CD14-positive monocyte (primary cell): ENCODE measurements at regions not wholly inside any gene's neighbourhood (a gene's known extent, or its start where the extent isn't known, plus 50 kb on each side); places are given as distances from the start of the nearest gene placed in this dataset.

ENCODE experiments used
- DNase-seq, 3 donors: peaks; one replicate each; pipeline ENCODE4 v3.0.0-alpha.2; 2011 to 2022
- H2AFZ ChIP-seq: 2 replicates; pipeline ENCODE4 v1.6.0; 2012; ENCODE audit warnings: mild to moderate bottlenecking, low read depth, low read length, inconsistent platforms; ENCODE audit not compliant: insufficient read depth, poor library complexity, severe bottlenecking
- H3K27ac ChIP-seq, 2 donors: 1 replicate in 1 of 2; 2 replicates in 1 of 2; pipeline ENCODE4 v1.5.1; 2012 to 2013; ENCODE audit warnings: low read length in 2 of 2, control low read depth in 1 of 2, inconsistent platforms in 1 of 2, low read depth in 1 of 2, mild to moderate bottlenecking in 1 of 2
- H3K27me3 ChIP-seq, 2 donors: one replicate each; pipeline versions ENCODE4 v1.6.0 to v1.6.1; 2011 to 2013; ENCODE audit warnings: low read length in 2 of 2; ENCODE audit not compliant: control insufficient read depth in 2 of 2, insufficient read depth in 2 of 2
- H3K36me3 ChIP-seq, 2 donors: replicated peaks in 1 of 2; 1 replicate in 1 of 2; 2 replicates in 1 of 2; pipeline versions ENCODE4 v1.5.1 to v1.6.1; 2012 to 2013; ENCODE audit warnings: low read length in 2 of 2, control low read depth in 1 of 2, inconsistent platforms in 1 of 2, mild to moderate bottlenecking in 1 of 2; ENCODE audit not compliant: insufficient read depth in 2 of 2, control insufficient read depth in 1 of 2
- H3K4me1 ChIP-seq, 2 donors: 1 replicate in 1 of 2; 2 replicates in 1 of 2; pipeline versions ENCODE4 v1.5.1 to v1.6.1; 2012 to 2013; ENCODE audit warnings: low read length in 2 of 2, control low read depth in 1 of 2, inconsistent platforms in 1 of 2, mild to moderate bottlenecking in 1 of 2, moderate library complexity in 1 of 2; ENCODE audit not compliant: insufficient read depth in 2 of 2, control insufficient read depth in 1 of 2
- H3K4me2 ChIP-seq: replicated peaks from 2 replicates; pipeline ENCODE3; 2012; ENCODE audit warnings: low read length, moderate library complexity, mild to moderate bottlenecking; ENCODE audit not compliant: poor library complexity, severe bottlenecking; ENCODE audit errors: extremely low read depth
- H3K4me3 ChIP-seq, 3 experiments: fragments of 200-600 bp in 1 of 3; sonication (generic) in 1 of 3; replicated peaks in 1 of 3; 1 replicate in 2 of 3; 2 replicates in 1 of 3; pipeline ENCODE4 v1.5.1; 2011 to 2013; ENCODE audit warnings: low read length in 3 of 3, mild to moderate bottlenecking in 3 of 3, control low read depth in 2 of 3, low read depth in 2 of 3, inconsistent platforms in 1 of 3, moderate library complexity in 1 of 3
- H3K79me2 ChIP-seq: 2 replicates; pipeline ENCODE4 v1.6.0; 2012; ENCODE audit warnings: mild to moderate bottlenecking, control low read depth, inconsistent platforms, low read length, moderate library complexity; ENCODE audit not compliant: insufficient read depth
- H3K9ac ChIP-seq: 2 replicates; pipeline ENCODE4 v1.6.0; 2017; ENCODE audit warnings: low read length, mild to moderate bottlenecking; ENCODE audit not compliant: insufficient read depth, poor library complexity, severe bottlenecking
- H3K9me3 ChIP-seq, 2 donors: replicated peaks in 1 of 2; 1 replicate in 1 of 2; 2 replicates in 1 of 2; pipeline versions ENCODE4 v1.5.1 to v1.6.1; 2012 to 2013; ENCODE audit warnings: low read length in 2 of 2, control low read depth in 1 of 2; ENCODE audit not compliant: control insufficient read depth in 1 of 2, insufficient read depth in 1 of 2
- H4K20me1 ChIP-seq: 2 replicates; pipeline ENCODE4 v1.6.0; 2012; ENCODE audit warnings: mild to moderate bottlenecking, low read length, control low read depth, moderate library complexity; ENCODE audit not compliant: insufficient read depth
- H3K27ac Mint-ChIP-seq, 7 donors: one replicate each; pipeline ENCODE4 v1.8.0; 2020; ENCODE audit warnings: mild to moderate bottlenecking in 7 of 7, mixed read lengths in 7 of 7, moderate library complexity in 6 of 7, inconsistent platforms in 2 of 7
- H3K27me3 Mint-ChIP-seq, 3 donors: one replicate each; pipeline ENCODE4 v1.8.0; 2021 to 2022; ENCODE audit warnings: low read depth in 3 of 3, mild to moderate bottlenecking in 3 of 3, mixed read lengths in 3 of 3, moderate library complexity in 3 of 3, inconsistent platforms in 1 of 3
- H3K36me3 Mint-ChIP-seq, 2 donors: one replicate each; pipeline ENCODE4 v1.8.0; 2020; ENCODE audit warnings: mixed read lengths in 2 of 2, inconsistent platforms in 1 of 2, mild to moderate bottlenecking in 1 of 2
- H3K4me1 Mint-ChIP-seq: one replicate; pipeline ENCODE4 v1.8.0; 2020; ENCODE audit warnings: mild to moderate bottlenecking, mixed read lengths
- H3K4me3 Mint-ChIP-seq, 2 donors: one replicate each; pipeline ENCODE4 v1.8.0; 2020; ENCODE audit warnings: mild to moderate bottlenecking in 2 of 2, mixed read lengths in 2 of 2, moderate library complexity in 1 of 2
- H3K9me3 Mint-ChIP-seq, 7 donors: one replicate each; pipeline ENCODE4 v1.8.0; 2020 to 2022; ENCODE audit warnings: mixed read lengths in 7 of 7, mild to moderate bottlenecking in 6 of 7, moderate library complexity in 6 of 7, inconsistent platforms in 2 of 7
- WGBS: methylation state at CpG from one replicate; pipeline ENCODE4 v1.1.5; 2013; ENCODE audit warnings: missing lambda C conversion rate; ENCODE audit not compliant: insufficient coverage; 5-methylcytosine and 5-hydroxymethylcytosine counted together
- intact Hi-C, 2 donors: fragments of 100-400 bp; cut with micrococcal nuclease; formaldehyde crosslinking; loops; one replicate each; pipeline versions ENCODE4 v1.15.0 to v1.15.1; 2023
- TF ChIP-seq, protein P1 (sequence below): fragments of 200-600 bp; IDR thresholded peaks from one replicate; pipeline ENCODE4 v1.8.0; 2022; ENCODE audit warnings: antibody characterized with exemption, mild to moderate bottlenecking

DNA sequence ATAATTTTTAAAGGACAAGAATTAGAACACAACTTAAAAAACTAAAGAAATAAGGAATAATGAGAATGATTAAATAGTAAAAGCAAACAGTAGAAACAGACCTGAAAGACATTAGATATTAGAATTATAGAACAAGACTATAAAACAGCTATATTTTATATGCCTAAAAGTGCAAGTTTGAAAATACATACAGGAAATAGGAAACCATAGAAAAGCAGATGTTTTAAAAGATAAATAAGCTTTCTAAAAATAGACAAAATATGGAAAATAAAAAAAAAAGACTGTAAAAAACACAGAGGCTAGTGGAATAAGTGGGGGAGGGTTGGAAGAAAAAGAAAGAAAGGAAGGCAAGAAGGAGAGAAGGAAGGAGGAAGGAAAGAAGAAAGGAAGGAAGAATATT lies 407.3 kb downstream of the IDS start:
- H3K79me2 ChIP-seq: no peaks in the 10 kb centered on the region
- H3K27ac Mint-ChIP-seq: no peak overlapping the region
- H3K9me3 ChIP-seq: no peaks in the 10 kb centered on the region
- no peak overlapping the region for H3K4me3 Mint-ChIP-seq
- H2AFZ ChIP-seq: no peak overlapping the region
- no peak overlapping the region for H3K4me2 ChIP-seq
- no peaks in the 10 kb centered on the region for H3K27me3 ChIP-seq
- no peak overlapping the region for H3K27ac ChIP-seq
- no peaks in the 10 kb centered on the region for H3K4me1 Mint-ChIP-seq
- peaks cover 0 to 2% (median 0%) of the 10 kb centered on the region in 7 donors for H3K9me3 Mint-ChIP-seq
- TF ChIP-seq, protein P1, sequence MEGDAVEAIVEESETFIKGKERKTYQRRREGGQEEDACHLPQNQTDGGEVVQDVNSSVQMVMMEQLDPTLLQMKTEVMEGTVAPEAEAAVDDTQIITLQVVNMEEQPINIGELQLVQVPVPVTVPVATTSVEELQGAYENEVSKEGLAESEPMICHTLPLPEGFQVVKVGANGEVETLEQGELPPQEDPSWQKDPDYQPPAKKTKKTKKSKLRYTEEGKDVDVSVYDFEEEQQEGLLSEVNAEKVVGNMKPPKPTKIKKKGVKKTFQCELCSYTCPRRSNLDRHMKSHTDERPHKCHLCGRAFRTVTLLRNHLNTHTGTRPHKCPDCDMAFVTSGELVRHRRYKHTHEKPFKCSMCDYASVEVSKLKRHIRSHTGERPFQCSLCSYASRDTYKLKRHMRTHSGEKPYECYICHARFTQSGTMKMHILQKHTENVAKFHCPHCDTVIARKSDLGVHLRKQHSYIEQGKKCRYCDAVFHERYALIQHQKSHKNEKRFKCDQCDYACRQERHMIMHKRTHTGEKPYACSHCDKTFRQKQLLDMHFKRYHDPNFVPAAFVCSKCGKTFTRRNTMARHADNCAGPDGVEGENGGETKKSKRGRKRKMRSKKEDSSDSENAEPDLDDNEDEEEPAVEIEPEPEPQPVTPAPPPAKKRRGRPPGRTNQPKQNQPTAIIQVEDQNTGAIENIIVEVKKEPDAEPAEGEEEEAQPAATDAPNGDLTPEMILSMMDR: no peak
- no peaks in the 10 kb centered on the region for H4K20me1 ChIP-seq
- H3K4me3 ChIP-seq: no peak overlapping the region
- no peaks in the 10 kb centered on the region for H3K36me3 ChIP-seq
- H3K9ac ChIP-seq: no peak overlapping the region
- DNase-seq: no peak
- no peaks in the 10 kb centered on the region for H3K4me1 ChIP-seq
- intact Hi-C loops: no loop called here
- H3K36me3 Mint-ChIP-seq: no peaks in the 10 kb centered on the region
- H3K27me3 Mint-ChIP-seq: peaks cover 0 to 3% (median 0%) of the 10 kb centered on the region in 3 donors

- Histone ChIP-seq H3K79me2 (no peaks in the 10 kb centered on the region), H3K27ac (no peak overlapping the region), H4K20me1 (no peaks in the 10 kb centered on the region), H2AFZ (no peak overlapping the region), H3K27me3 (no peaks in the 10 kb centered on the region), H3K9ac (no peak overlapping the region), H3K9me3 (no peaks in the 10 kb centered on the region), H3K4me3 (no peak overlapping the region), H3K4me2 (no peak overlapping the region), H3K36me3 (no peaks in the 10 kb centered on the region), H3K4me1 (no peaks in the 10 kb centered on the region)
- peaks cover 0 to 15% (median under 1%) of the 10 kb centered on the region in 7 donors for H3K9me3 Mint-ChIP-seq
- H3K27ac Mint-ChIP-seq: no peak overlapping the region
- DNase-seq: no peak
- WGBS: no CpG with 5 or more reads among the region's 3 CpGs
- peaks cover 0 to 3% (median 0%) of the 10 kb centered on the region in 3 donors for H3K27me3 Mint-ChIP-seq
- intact Hi-C loops: no loop called here
- H3K36me3 Mint-ChIP-seq: no peaks in the 10 kb centered on the region
- TF ChIP-seq, protein P1: no peak
- H3K4me1 Mint-ChIP-seq: no peaks in the 10 kb centered on the region
- H3K4me3 Mint-ChIP-seq: no peak overlapping the region
These were observed 412.9 kb downstream of the IDS start for GRCh38 chrX:149092179-149092578.
